ENCODE measurements at regions not wholly inside any gene's neighbourhood (a gene's known extent, or its start where the extent isn't known, plus 50 kb on each side); places are given as distances from the start of the nearest gene placed in this dataset.

GRCh38 chr5:58114324-58114723, 345.6 kb downstream of the PLK2 start:
- DNase-seq (ENCODE audit: low read depth in 2 of 2), result no peak

- no peak for DNase-seq (ENCODE audit: low read depth in 2 of 2)
Measured at GRCh38 chr5:58113172-58113571, 346.7 kb downstream of the PLK2 start.

GRCh38 chr5:58108511-58108910, 351.4 kb downstream of the PLK2 start:
- no peak for DNase-seq (ENCODE audit: low read depth in 2 of 2)

GRCh38 chr5:58107704-58108103, 352.2 kb downstream of the PLK2 start:
- no peak for DNase-seq (ENCODE audit: low read depth in 2 of 2)

- no peak for DNase-seq (ENCODE audit: low read depth in 2 of 2)
Measured at GRCh38 chr5:58106754-58107410, 353.0 kb downstream of the PLK2 start.

GRCh38 chr5:58105836-58106235, 354.1 kb downstream of the PLK2 start:
- DNase-seq (ENCODE audit: low read depth in 2 of 2), result no peak

- DNase-seq (ENCODE audit: low read depth in 2 of 2), result no peak
Measured at GRCh38 chr5:58099257-58099656, 360.6 kb downstream of the PLK2 start.

GRCh38 chr5:58094031-58094430, 365.9 kb downstream of the PLK2 start:
- DNase-seq (ENCODE audit: low read depth in 2 of 2), result no peak

GRCh38 chr5:58090704-58091103, 369.2 kb downstream of the PLK2 start:
- DNase-seq (ENCODE audit: low read depth in 2 of 2), result no peak

GRCh38 chr5:58088941-58089340, 370.9 kb downstream of the PLK2 start:
- DNase-seq (ENCODE audit: low read depth in 2 of 2), result no peak

- DNase-seq (ENCODE audit: low read depth in 2 of 2), result no peak
Measured at GRCh38 chr5:58087905-58088304, 372.0 kb downstream of the PLK2 start.

- no peak for DNase-seq (ENCODE audit: low read depth in 2 of 2)
Measured at GRCh38 chr5:58087123-58087522, 372.8 kb downstream of the PLK2 start.

- DNase-seq (ENCODE audit: low read depth in 2 of 2), result no peak
Measured at GRCh38 chr5:58085800-58086199, 374.1 kb downstream of the PLK2 start.

GRCh38 chr5:58081435-58081834, 378.5 kb downstream of the PLK2 start:
- DNase-seq (ENCODE audit: low read depth in 2 of 2), result no peak

GRCh38 chr5:58080573-58080972, 379.3 kb downstream of the PLK2 start:
- no peak for DNase-seq (ENCODE audit: low read depth in 2 of 2)

GRCh38 chr5:58077966-58078365, 381.9 kb downstream of the PLK2 start:
- no peak for DNase-seq (ENCODE audit: low read depth in 2 of 2)

- no peak for DNase-seq (ENCODE audit: low read depth in 2 of 2)
Measured at GRCh38 chr5:58077416-58077815, 382.5 kb downstream of the PLK2 start.

- no peak for DNase-seq (ENCODE audit: low read depth in 2 of 2)
Measured at GRCh38 chr5:58076483-58077257, 383.2 kb downstream of the PLK2 start.

GRCh38 chr5:58075907-58076306, 384.0 kb downstream of the PLK2 start:
- no peak for DNase-seq (ENCODE audit: low read depth in 2 of 2)

GRCh38 chr5:58074717-58075116, 385.2 kb downstream of the PLK2 start:
- DNase-seq (ENCODE audit: low read depth in 2 of 2), result no peak

- DNase-seq (ENCODE audit: low read depth in 2 of 2), result no peak
Measured at GRCh38 chr5:58074222-58074621, 385.7 kb downstream of the PLK2 start.

- no peak for DNase-seq (ENCODE audit: low read depth in 2 of 2)
Measured at GRCh38 chr5:58073243-58073642, 386.6 kb downstream of the PLK2 start.

GRCh38 chr5:58072300-58072965, 387.5 kb downstream of the PLK2 start:
- DNase-seq (ENCODE audit: low read depth in 2 of 2), result no peak
